ENCODE measurements at regions not wholly inside any gene's neighbourhood (a gene's known extent, or its start where the extent isn't known, plus 50 kb on each side); places are given as distances from the start of the nearest gene placed in this dataset.
"Not testable (repeated sequence)": the region's sequence is repeated elsewhere in the genome, so short reads cannot be mapped to it uniquely, and the experiment has no call there.

GRCh38 chr1:48093147-48093546, 96.0 kb upstream of the TRABD2B start:
- in situ Hi-C loops (cut with HindIII; ENCODE audit: low pct_unique_long_range_greater_than_20kb, low sequenced_read_pairs) = no loop called here
- DNase-seq (ENCODE audit: low read depth) = no peak

DNA sequence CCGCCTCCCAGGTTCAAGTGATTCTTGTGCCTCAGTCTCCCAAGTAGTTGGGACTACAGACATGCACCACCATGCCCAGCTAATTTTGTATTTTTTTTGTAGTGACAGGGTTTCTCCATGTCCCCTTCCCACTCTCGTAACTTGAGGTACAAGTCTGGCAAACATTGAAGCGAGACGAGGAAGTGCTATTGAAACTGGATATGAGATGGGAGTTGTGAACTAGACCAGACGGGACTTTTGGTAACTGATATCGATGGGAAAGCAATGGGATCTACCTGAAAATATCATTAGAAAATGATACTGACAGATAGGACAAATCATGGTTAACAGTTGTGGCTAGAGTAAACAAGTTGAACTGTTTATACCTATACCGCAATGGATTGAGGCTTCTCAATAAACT, 95.2 kb upstream of the TRABD2B start:
- no peak for DNase-seq (ENCODE audit: low read depth)
- in situ Hi-C loops (cut with HindIII; ENCODE audit: low pct_unique_long_range_greater_than_20kb, low sequenced_read_pairs) = no loop called here

DNA sequence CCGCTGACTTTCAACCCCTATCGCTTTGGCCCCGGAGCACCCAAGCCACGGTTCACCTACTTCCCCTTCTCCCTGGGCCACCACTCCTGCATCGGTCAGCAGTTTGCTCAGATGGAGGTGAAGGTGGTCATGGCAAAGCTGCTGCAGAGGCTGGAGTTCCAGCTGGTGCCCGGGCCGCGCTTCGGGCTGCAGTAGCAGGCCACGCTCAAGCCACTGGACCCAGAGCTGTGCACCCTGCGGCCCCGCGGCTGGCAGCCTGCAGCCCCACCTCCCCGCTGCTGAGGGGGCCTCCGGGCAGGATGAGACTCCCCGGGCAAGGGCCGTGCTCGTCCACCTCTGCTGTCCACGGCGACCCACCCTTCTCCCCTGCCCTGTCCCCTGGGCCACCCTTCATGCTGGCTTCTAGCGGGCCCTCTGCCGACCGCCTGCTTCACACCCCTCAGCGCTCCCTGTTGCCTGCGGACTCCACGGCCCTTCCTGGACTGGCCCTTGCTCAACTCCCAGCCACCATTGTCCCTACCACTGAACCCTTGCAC, 92.2 kb upstream of the TRABD2B start:
- in situ Hi-C loops (cut with HindIII; ENCODE audit: low pct_unique_long_range_greater_than_20kb, low sequenced_read_pairs) = no loop called here
- DNase-seq (ENCODE audit: low read depth) = no peak

DNA sequence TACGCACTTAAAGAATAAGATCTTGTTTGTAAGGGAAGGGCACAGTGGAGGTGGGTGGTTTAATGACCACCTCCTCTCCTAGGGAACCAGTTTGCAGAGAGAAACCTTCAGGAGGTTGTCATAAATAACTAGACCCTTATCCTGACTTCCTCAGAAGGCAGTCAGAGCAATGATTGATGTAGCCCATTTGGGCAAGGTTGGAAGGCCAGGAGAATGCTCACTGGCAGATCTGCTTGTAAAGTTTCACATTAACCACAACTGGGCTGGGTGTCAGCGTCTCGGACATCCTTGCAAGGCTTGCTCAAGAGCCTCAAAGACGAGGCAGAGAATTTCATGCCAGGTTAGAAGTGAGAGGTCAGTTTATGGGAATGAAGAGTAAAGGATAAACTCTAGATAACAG, 87.6 kb upstream of the TRABD2B start:
- in situ Hi-C loops (cut with HindIII; ENCODE audit: low pct_unique_long_range_greater_than_20kb, low sequenced_read_pairs) = no loop called here
- DNase-seq (ENCODE audit: low read depth) = peak; percentile 70

GRCh38 chr1:48082271-48082962, 85.2 kb upstream of the TRABD2B start:
- DNase-seq (ENCODE audit: low read depth) = peak; percentile 67
- in situ Hi-C loops (cut with HindIII; ENCODE audit: low pct_unique_long_range_greater_than_20kb, low sequenced_read_pairs) = no loop called here

DNA sequence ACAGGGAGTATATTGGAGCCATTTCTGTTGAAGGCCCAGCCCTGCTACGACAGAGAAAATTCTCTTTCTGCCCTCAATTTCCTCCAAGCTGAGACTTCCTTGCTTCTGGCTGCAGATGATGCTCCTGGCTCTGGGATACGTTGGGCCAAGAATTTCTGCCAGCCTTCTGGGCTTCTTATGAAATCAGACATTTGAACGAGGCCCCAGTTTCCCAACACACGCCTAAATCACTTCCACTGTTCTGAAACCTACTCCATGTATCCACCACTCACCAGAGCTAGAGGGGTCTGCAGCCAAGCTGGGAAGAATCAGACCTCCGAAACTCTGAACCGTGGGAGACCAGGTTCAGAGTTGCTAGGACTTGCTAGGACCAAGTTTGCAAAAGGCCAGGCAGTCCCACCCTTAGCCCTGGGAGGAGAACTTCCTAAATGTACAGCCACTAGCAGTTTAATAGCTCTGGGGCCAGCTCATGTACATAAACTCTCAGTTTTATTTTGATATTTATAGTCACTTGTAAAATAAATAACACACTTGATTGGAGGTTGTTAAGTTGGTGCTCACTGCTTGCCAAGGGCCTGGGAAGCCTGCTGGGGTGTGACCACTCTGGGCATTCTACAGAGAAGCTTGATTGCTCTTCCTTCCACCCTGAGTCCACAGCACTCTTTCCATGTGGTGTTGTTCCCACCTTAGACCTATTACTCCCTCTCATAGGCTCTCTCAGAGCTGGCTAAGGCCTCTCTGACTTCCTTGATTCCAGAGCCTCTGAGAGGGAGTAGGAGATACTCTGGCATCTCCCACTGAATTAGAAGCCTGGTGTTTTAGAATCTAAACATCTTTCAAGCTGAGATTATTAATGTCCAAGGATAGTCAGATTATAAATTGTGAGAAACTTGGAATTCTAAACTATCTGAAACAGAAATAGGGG, 83.4 kb upstream of the TRABD2B start:
- DNase-seq (ENCODE audit: low read depth) = peak; percentile 73
- in situ Hi-C loops (cut with HindIII; ENCODE audit: low pct_unique_long_range_greater_than_20kb, low sequenced_read_pairs) = no loop called here

- no peak for DNase-seq (ENCODE audit: low read depth)
- in situ Hi-C loops (cut with HindIII; ENCODE audit: low pct_unique_long_range_greater_than_20kb, low sequenced_read_pairs) = no loop called here
Measured at GRCh38 chr1:48079096-48079495, 81.9 kb upstream of the TRABD2B start.

- in situ Hi-C loops (cut with HindIII; ENCODE audit: low pct_unique_long_range_greater_than_20kb, low sequenced_read_pairs) = no loop called here
- DNase-seq (ENCODE audit: low read depth) = peak; percentile 69
Measured at GRCh38 chr1:48077795-48078222, 80.6 kb upstream of the TRABD2B start.

- no peak for DNase-seq (ENCODE audit: low read depth)
- in situ Hi-C loops (cut with HindIII; ENCODE audit: low pct_unique_long_range_greater_than_20kb, low sequenced_read_pairs) = no loop called here
Measured at GRCh38 chr1:48076017-48076416, 78.8 kb upstream of the TRABD2B start.

GRCh38 chr1:48073798-48074530, 76.8 kb upstream of the TRABD2B start:
- in situ Hi-C loops (cut with HindIII; ENCODE audit: low pct_unique_long_range_greater_than_20kb, low sequenced_read_pairs) = no loop called here
- peak; percentile 43 for DNase-seq (ENCODE audit: low read depth)

- no peak for DNase-seq (ENCODE audit: low read depth)
- in situ Hi-C loops (cut with HindIII; ENCODE audit: low pct_unique_long_range_greater_than_20kb, low sequenced_read_pairs) = no loop called here
Measured at GRCh38 chr1:48071513-48071912, 74.3 kb upstream of the TRABD2B start.

DNA sequence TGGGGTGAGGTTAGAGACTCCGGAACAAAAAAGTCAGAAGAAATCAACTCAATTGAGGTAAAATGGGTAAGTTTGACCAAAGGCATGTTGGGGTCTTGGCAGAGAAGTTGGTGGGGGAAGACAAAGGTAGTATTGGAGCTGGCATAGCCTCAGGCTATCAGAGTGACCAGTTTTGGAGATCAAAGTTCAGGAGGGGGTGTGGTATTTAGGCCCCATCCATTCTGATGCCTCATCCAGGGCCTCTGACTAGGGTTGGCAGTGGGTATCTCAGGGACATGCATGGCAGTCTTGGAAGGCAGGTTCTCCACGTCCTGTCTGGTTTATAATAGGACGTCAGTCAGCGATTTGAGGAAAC, 73.2 kb upstream of the TRABD2B start:
- in situ Hi-C loops (cut with HindIII; ENCODE audit: low pct_unique_long_range_greater_than_20kb, low sequenced_read_pairs) = no loop called here
- no peak for DNase-seq (ENCODE audit: low read depth)

GRCh38 chr1:48069662-48070395, 72.6 kb upstream of the TRABD2B start:
- peak; percentile 95 for DNase-seq (ENCODE audit: low read depth)
- in situ Hi-C loops (cut with HindIII; ENCODE audit: low pct_unique_long_range_greater_than_20kb, low sequenced_read_pairs) = loop anchor here (10.0 kb wide), 1 partner anchor 65 kb away; no protein-coding TSS in a partner anchor

DNA sequence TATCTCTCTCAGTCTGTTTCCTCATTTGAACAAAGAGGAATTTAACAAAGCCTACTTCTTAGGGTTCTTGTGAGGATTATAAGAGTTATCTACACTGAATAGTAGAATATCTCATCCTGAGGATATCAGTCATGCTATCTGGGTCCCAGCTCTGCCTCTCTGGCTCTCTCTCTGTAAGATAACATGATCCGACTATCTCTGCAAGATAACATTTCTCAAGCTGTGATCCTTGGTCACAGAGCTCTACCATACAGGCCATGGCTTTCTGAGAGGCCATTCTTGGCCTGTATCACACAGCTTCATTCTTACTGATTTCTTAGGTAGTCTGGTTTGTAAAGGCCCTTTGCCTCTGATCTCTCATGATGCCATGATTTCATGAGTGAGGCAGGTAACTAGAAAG, 71.0 kb upstream of the TRABD2B start:
- in situ Hi-C loops (cut with HindIII; ENCODE audit: low pct_unique_long_range_greater_than_20kb, low sequenced_read_pairs) = loop anchor here (10.0 kb wide), 1 partner anchor 63 kb away; no protein-coding TSS in a partner anchor

DNA sequence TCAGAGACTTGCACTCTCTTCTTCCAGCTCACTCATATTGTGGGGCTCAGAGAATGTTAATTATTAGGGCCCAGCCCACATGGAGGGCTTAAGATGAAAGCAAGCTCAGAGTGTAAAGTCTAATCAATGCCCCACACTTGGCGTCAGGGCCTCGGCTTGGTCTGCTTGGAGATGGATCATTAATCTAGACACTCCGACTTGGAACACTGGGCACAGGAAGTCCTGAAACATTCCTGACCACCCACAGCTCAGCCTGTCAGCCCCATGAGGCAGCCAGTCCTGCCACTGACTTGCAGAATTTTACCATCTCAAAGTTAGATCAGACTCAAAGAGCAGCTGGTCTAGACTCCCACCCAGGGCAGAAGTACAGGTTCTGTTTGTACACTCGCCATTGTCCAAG, 69.8 kb upstream of the TRABD2B start:
- in situ Hi-C loops (cut with HindIII; ENCODE audit: low pct_unique_long_range_greater_than_20kb, low sequenced_read_pairs) = loop anchor here (10.0 kb wide), 1 partner anchor 62 kb away; no protein-coding TSS in a partner anchor
- peak; percentile 66 for DNase-seq (ENCODE audit: low read depth)

More for the DNA sequence above, 71.0 kb upstream of the TRABD2B start:
- no peak for DNase-seq (ENCODE audit: low read depth)

DNA sequence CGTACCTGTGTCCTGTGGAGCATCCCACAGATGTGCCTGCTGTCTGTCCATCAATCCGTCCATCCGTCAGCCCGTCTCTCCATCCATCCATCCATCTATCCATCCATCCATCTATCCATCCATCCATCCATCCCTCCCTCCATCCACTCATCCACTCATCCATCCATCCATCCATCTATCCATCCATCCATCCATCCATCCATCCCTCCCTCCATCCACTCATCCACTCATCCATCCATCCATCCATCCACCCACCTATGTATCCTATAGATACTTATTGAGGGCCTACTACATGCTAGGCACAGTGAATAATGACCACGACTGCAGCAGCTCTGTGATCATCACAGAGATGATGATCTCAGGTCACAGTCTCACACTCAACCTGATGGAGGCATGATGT, 67.5 kb upstream of the TRABD2B start:
- in situ Hi-C loops (cut with HindIII; ENCODE audit: low pct_unique_long_range_greater_than_20kb, low sequenced_read_pairs) = loop anchor here (10.0 kb wide), 1 partner anchor 60 kb away; no protein-coding TSS in a partner anchor
- not testable (repeated sequence) for DNase-seq (ENCODE audit: low read depth)

DNA sequence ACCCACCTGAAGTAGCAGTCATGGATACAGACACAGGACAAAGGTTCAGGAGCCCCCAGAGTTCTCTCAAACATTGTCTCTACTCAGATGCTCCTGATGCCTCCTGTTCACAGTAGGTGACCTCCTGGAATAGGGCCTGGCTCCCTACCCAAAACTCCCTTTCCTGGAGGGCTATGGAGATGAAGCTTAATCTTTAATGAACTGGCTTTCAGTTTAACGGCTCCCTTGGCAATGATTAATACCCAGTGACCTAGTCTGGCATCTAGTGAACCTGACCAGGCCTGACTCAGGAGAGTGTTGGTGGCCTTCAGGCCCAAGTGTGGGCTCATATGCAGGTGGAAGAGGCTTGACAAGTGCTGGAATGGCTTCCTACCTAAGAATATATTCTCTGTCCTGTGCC, 65.2 kb upstream of the TRABD2B start:
- in situ Hi-C loops (cut with HindIII; ENCODE audit: low pct_unique_long_range_greater_than_20kb, low sequenced_read_pairs) = loop anchor here (10.0 kb wide), 1 partner anchor 58 kb away; no protein-coding TSS in a partner anchor
- peak; percentile 70 for DNase-seq (ENCODE audit: low read depth)

Measured in Caki2 (cell line).